OCI-LY3 (cell line): ENCODE measurements at regions not wholly inside any gene's neighbourhood (a gene's known extent, or its start where the extent isn't known, plus 50 kb on each side); places are given as distances from the start of the nearest gene placed in this dataset.

Source experiments
- H2AFZ ChIP-seq: fragments of 200-600, 300-600 bp; shearing (Covaris generic); 2 replicates; pipeline ENCODE4 v1.6.0; 2014; ENCODE audit warnings: antibody characterized with exemption, low read depth, low read length
- H3K27ac ChIP-seq: fragments of 200-600, 300-600 bp; sonication (generic); 2 replicates; pipeline ENCODE4 v1.5.1; 2014; ENCODE audit warnings: mild to moderate bottlenecking, low read length, moderate library complexity, mixed read lengths
- H3K27me3 ChIP-seq: fragments of 200-600, 300-600 bp; sonication (generic); 2 replicates; pipeline ENCODE4 v1.6.1; 2014; ENCODE audit warnings: low read depth, low read length, mixed read lengths
- H3K36me3 ChIP-seq: fragments of 200-600, 300-600 bp; sonication (generic); replicated peaks from 2 replicates; pipeline ENCODE3; 2014; ENCODE audit warnings: low read depth, low read length, mixed read lengths
- H3K4me1 ChIP-seq: fragments of 300-600, 200-600 bp; sonication (generic); 2 replicates; pipeline ENCODE4 v1.6.1; 2014; ENCODE audit warnings: low read length, mixed read lengths
- H3K4me2 ChIP-seq: fragments of 200-600, 300-600 bp; sonication (generic); 2 replicates; pipeline ENCODE4 v1.6.1; 2014; ENCODE audit warnings: low read length, mixed read lengths
- H3K4me3 ChIP-seq: fragments of 300-600, 200-600 bp; sonication (generic); 2 replicates; pipeline ENCODE4 v1.5.1; 2014; ENCODE audit warnings: antibody characterized with exemption, mild to moderate bottlenecking, low read length, moderate library complexity
- H3K79me2 ChIP-seq: fragments of 300-600, 200-600 bp; shearing (Covaris generic); 2 replicates; pipeline ENCODE4 v1.6.1; 2014; ENCODE audit warnings: mild to moderate bottlenecking, low read length, mixed read lengths
- H3K9ac ChIP-seq: fragments of 300-600, 200-600 bp; shearing (Covaris generic); 2 replicates; pipeline ENCODE4 v1.6.0; 2014; ENCODE audit warnings: mild to moderate bottlenecking, low read length, moderate library complexity
- H3K9me3 ChIP-seq: fragments of 200-600, 300-600 bp; shearing (Covaris generic); 2 replicates; pipeline ENCODE4 v1.6.1; 2014; ENCODE audit warnings: low read length, mixed read lengths; ENCODE audit not compliant: insufficient read depth
- H4K20me1 ChIP-seq: fragments of 200-600, 300-600 bp; sonication (generic); 2 replicates; pipeline ENCODE4 v1.6.1; 2016; ENCODE audit warnings: low read length, mixed read lengths; ENCODE audit not compliant: insufficient read depth
- EZH2phosphoT487 ChIP-seq: fragments of 200-600 bp; shearing (Covaris generic); IDR thresholded peaks from 2 replicates; pipeline ENCODE4 v1.6.1; 2018; ENCODE audit warnings: antibody characterized with exemption, mixed run types, low read depth
- TF ChIP-seq, protein P1 (sequence below): fragments of 200-600, 300-600 bp; sonication (generic); IDR thresholded peaks from 2 replicates; pipeline ENCODE4 v1.5.1; 2014; ENCODE audit warnings: antibody characterized with exemption, low read length, low read depth

DNA sequence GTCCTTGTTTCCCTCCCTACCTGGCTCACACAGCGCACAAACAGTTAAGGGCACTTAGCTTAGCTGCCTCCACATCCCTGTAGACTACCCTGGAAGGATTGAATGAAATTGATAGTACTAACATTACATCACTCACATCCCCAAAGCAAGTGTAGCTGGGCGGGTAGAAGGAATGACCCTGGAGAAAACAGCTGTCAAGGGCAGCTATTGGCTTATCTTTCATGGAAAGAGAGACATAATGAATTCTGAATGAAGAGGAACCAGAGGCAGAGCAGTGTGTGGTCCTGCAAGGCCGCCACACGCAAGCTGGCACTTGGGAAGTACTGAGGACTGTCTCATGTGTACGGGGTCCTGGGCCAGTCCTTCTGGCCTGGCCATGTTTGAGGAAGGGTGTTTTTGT is 369.6 kb upstream of the RGMA start:
- H3K9ac ChIP-seq: no peak overlapping the region
- no peak overlapping the region for H3K4me2 ChIP-seq
- no peaks in the 10 kb centered on the region for H4K20me1 ChIP-seq
- H3K79me2 ChIP-seq: no peaks in the 10 kb centered on the region
- H3K27ac ChIP-seq: no peak overlapping the region
- H3K4me3 ChIP-seq: no peak overlapping the region
- no peak for TF ChIP-seq EZH2phosphoT487
- TF ChIP-seq, protein P1, sequence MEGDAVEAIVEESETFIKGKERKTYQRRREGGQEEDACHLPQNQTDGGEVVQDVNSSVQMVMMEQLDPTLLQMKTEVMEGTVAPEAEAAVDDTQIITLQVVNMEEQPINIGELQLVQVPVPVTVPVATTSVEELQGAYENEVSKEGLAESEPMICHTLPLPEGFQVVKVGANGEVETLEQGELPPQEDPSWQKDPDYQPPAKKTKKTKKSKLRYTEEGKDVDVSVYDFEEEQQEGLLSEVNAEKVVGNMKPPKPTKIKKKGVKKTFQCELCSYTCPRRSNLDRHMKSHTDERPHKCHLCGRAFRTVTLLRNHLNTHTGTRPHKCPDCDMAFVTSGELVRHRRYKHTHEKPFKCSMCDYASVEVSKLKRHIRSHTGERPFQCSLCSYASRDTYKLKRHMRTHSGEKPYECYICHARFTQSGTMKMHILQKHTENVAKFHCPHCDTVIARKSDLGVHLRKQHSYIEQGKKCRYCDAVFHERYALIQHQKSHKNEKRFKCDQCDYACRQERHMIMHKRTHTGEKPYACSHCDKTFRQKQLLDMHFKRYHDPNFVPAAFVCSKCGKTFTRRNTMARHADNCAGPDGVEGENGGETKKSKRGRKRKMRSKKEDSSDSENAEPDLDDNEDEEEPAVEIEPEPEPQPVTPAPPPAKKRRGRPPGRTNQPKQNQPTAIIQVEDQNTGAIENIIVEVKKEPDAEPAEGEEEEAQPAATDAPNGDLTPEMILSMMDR: no peak
- no peaks in the 10 kb centered on the region for H3K9me3 ChIP-seq
- H3K36me3 ChIP-seq: no peaks in the 10 kb centered on the region
- no peaks in the 10 kb centered on the region for H3K4me1 ChIP-seq
- H2AFZ ChIP-seq: no peak overlapping the region
- no peaks in the 10 kb centered on the region for H3K27me3 ChIP-seq

DNA sequence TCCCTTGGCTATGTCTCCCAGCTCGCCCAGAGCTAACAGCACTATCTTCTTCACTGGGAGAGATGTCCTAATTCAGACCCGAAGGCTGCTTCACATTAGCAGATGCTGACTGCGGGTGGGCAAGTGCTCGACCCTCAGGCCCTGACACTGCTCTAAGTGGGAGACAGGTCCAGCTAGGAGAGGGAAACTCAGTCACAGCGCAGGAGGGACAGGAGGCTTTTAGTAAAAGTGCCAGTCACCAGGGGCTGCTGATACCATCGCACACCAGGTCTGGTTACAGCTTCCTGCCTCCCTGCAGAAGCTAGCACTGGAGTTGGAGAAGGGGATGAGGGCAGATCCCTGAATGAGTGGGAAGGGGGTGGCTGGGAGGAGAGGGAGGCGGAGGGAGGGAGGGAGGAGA is 365.8 kb upstream of the RGMA start:
- Histone ChIP-seq H2AFZ (no peak overlapping the region), H3K9ac (no peak overlapping the region), H3K27me3 (no peaks in the 10 kb centered on the region), H3K27ac (no peak overlapping the region), H3K4me2 (no peak overlapping the region), H3K9me3 (no peaks in the 10 kb centered on the region), H3K4me3 (no peak overlapping the region), H3K36me3 (no peaks in the 10 kb centered on the region), H3K79me2 (no peaks in the 10 kb centered on the region), H4K20me1 (no peaks in the 10 kb centered on the region), H3K4me1 (no peaks in the 10 kb centered on the region)
- TF ChIP-seq, protein P1: no peak
- no peak for TF ChIP-seq EZH2phosphoT487

DNA sequence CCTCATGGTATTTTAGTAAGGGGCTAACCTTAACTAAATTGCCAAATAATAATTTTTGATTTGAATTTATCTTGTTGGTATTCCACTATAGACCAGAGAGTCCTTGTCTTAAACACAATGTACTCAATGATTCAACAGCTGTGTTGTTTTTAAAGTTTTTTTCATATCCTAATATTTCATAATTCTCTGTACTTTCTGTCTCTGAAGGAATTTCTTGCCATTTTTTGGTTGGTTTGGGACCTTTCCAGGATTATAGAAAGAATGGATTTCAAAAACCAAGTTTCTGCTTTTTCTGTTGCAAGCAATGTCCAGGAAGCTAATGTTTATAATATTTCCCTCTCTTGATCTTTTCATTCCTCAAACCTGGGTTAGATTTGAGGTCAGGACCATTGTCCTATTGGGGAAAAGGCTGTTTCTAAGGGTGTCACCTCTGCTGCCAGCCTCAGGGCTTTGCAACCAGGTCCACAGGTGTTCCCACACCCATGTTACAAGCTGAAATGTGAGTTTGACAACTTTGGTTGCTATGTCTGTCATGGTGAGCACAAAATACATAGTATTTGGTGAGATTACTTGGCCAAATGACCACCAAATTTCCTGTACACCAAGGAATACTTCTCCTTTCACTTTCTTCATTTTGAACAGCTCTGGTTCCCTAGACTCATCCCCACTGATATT is 363.7 kb upstream of the RGMA start:
- Histone ChIP-seq H2AFZ (no peak overlapping the region), H3K4me2 (no peak overlapping the region)

DNA sequence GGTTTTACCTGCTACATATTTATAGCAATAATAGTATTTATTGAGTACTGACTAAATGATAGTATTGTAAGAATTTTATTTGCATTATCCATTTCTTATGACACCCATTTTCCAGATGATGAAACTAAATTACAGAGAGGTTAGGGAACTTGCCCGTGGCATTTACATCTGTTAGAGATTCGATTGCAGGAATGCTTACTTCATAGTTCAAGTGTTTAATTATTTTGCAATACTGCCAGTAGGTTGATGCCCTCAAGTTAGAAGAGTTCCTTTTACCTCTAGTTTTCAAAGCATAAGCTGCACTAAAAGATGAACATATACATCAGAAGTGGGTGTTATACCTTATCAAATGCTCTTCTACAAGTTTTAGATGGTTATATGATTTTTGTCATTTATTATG is 362.8 kb upstream of the RGMA start:
- Histone ChIP-seq H3K79me2 (no peaks in the 10 kb centered on the region), H3K9me3 (no peaks in the 10 kb centered on the region), H3K27ac (no peak overlapping the region), H3K4me1 (no peaks in the 10 kb centered on the region), H3K27me3 (no peaks in the 10 kb centered on the region), H3K4me3 (no peak overlapping the region), H4K20me1 (no peaks in the 10 kb centered on the region), H3K4me2 (no peak overlapping the region), H3K36me3 (no peaks in the 10 kb centered on the region), H3K9ac (no peak overlapping the region), H2AFZ (no peak overlapping the region)
- no peak for TF ChIP-seq EZH2phosphoT487

More for the DNA sequence above, 363.7 kb upstream of the RGMA start:
- no peaks in the 10 kb centered on the region for H3K36me3 ChIP-seq
- no peaks in the 10 kb centered on the region for H3K9me3 ChIP-seq
- H4K20me1 ChIP-seq: no peaks in the 10 kb centered on the region
- H3K4me1 ChIP-seq: no peaks in the 10 kb centered on the region
- no peak overlapping the region for H3K9ac ChIP-seq
- H3K79me2 ChIP-seq: no peaks in the 10 kb centered on the region
- no peak for TF ChIP-seq EZH2phosphoT487
- TF ChIP-seq, protein P1: no peak
- no peak overlapping the region for H3K27ac ChIP-seq
- H3K4me3 ChIP-seq: no peak overlapping the region
- no peaks in the 10 kb centered on the region for H3K27me3 ChIP-seq
